Osteocyte (in vitro differentiated cells): ENCODE measurements at regions not wholly inside any gene's neighbourhood (a gene's known extent, or its start where the extent isn't known, plus 50 kb on each side); places are given as distances from the start of the nearest gene placed in this dataset.
"Not testable (repeated sequence)": the region's sequence is repeated elsewhere in the genome, so short reads cannot be mapped to it uniquely, and the experiment has no call there.

Source experiments
- DNase-seq: peaks from one replicate; pipeline ENCODE4 v3.0.0; 2021; ENCODE audit warnings: mixed read lengths; ENCODE audit not compliant: unreplicated experiment; ENCODE audit errors: extremely low spot score
- H3K27ac Mint-ChIP-seq: one replicate; pipeline ENCODE4 v1.8.0; 2021; ENCODE audit warnings: mild to moderate bottlenecking, mixed read lengths; ENCODE audit not compliant: unreplicated experiment
- H3K27me3 Mint-ChIP-seq: one replicate; pipeline ENCODE4 v1.8.0; 2021; ENCODE audit warnings: mixed read lengths; ENCODE audit not compliant: unreplicated experiment
- H3K36me3 Mint-ChIP-seq: one replicate; pipeline ENCODE4 v1.8.0; 2021; ENCODE audit warnings: mixed read lengths; ENCODE audit not compliant: unreplicated experiment
- H3K4me1 Mint-ChIP-seq: one replicate; pipeline ENCODE4 v1.8.0; 2021; ENCODE audit warnings: mixed read lengths; ENCODE audit not compliant: unreplicated experiment
- H3K4me3 Mint-ChIP-seq: one replicate; pipeline ENCODE4 v1.8.0; 2021; ENCODE audit warnings: mild to moderate bottlenecking, moderate library complexity, mixed read lengths; ENCODE audit not compliant: unreplicated experiment
- H3K9me3 Mint-ChIP-seq: one replicate; pipeline ENCODE4 v1.8.0; 2021; ENCODE audit warnings: mixed read lengths; ENCODE audit not compliant: unreplicated experiment
- TF ChIP-seq, protein P1 (sequence below): fragments of 200-600 bp; sonication (generic); IDR thresholded peaks from 2 replicates; pipeline ENCODE4 v1.5.0; 2021; ENCODE audit warnings: antibody characterized with exemption, mild to moderate bottlenecking, moderate library complexity

DNA sequence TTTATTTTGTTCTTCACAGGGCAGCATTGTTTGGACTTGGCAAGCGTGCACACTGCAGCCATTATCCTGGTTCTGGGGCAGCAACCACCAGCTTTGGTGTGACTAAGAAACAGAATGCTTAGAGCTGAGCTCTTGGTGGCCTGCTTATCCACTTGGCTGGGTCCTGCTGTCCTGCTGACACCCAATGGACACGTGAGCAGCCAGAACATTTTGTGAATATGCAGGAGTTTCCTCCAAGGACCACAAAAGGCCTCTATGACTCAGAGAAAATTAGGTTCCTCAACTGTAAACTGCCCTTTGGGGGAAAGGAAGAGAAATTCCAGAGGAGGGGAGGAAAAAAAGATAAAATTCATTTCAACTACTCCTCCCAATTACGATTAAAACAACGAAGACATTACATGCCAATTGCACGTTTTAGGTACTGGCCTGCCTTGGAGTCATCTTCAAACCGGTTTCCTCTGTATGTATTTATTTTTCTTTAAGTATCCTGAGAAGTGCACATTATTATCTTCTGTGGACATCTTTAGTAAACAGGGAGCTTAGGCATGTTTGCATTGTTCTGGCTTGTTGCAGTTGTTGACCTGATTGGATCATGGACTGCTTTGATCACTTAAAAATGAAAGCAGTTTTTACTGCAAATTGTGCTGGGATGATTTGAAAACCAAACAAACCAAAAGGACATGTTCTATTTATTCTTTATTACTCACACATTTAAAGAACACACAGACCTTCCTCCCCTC, 82.3 kb upstream of the TLE4 start:
- H3K36me3 Mint-ChIP-seq = peaks cover 2% of the 10 kb centered on the region
- peaks cover 12% of the 10 kb centered on the region for H3K9me3 Mint-ChIP-seq
- TF ChIP-seq, protein P1, sequence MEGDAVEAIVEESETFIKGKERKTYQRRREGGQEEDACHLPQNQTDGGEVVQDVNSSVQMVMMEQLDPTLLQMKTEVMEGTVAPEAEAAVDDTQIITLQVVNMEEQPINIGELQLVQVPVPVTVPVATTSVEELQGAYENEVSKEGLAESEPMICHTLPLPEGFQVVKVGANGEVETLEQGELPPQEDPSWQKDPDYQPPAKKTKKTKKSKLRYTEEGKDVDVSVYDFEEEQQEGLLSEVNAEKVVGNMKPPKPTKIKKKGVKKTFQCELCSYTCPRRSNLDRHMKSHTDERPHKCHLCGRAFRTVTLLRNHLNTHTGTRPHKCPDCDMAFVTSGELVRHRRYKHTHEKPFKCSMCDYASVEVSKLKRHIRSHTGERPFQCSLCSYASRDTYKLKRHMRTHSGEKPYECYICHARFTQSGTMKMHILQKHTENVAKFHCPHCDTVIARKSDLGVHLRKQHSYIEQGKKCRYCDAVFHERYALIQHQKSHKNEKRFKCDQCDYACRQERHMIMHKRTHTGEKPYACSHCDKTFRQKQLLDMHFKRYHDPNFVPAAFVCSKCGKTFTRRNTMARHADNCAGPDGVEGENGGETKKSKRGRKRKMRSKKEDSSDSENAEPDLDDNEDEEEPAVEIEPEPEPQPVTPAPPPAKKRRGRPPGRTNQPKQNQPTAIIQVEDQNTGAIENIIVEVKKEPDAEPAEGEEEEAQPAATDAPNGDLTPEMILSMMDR = no peak
- peaks cover 39% of the 10 kb centered on the region for H3K4me1 Mint-ChIP-seq
- H3K4me3 Mint-ChIP-seq = peak overlapping the region; percentile 53
- DNase-seq = no peak
- H3K27me3 Mint-ChIP-seq = no peaks in the 10 kb centered on the region
- peak overlapping the region; percentile 92 for H3K27ac Mint-ChIP-seq

DNA sequence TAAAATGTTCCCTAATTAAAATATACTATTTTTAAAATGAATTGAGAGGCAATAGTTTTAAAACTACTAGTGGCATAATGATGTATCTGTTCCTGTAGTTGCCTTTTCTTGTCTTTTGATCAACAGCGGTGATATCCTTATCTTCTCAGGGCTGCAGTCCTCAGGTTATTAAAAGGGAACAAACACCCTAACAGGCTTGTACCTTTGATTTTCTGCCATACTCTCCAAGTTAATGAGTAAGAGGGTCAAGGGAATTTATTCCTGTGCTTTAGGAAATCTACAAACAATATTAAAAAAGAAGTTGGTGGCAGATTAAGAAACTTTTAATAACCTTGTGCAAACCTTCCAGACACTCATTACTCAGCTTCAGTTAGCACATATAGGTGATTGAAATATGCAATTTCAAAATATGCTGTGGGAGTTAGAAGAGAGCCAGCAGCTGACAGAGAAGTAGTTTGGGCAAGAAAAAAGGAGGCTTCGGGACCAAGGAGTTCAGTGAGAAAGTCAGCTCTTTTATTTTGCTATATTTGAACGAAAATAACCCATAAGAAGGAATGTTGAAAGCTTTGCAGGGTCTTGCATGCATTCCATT, 81.0 kb upstream of the TLE4 start:
- Mint-ChIP-seq H3K27ac (no peak overlapping the region), H3K9me3 (peaks cover 12% of the 10 kb centered on the region), H3K36me3 (peaks cover 2% of the 10 kb centered on the region), H3K27me3 (no peaks in the 10 kb centered on the region), H3K4me3 (no peak overlapping the region), H3K4me1 (peaks cover 39% of the 10 kb centered on the region)
- TF ChIP-seq, protein P1 = no peak
- no peak for DNase-seq

DNA sequence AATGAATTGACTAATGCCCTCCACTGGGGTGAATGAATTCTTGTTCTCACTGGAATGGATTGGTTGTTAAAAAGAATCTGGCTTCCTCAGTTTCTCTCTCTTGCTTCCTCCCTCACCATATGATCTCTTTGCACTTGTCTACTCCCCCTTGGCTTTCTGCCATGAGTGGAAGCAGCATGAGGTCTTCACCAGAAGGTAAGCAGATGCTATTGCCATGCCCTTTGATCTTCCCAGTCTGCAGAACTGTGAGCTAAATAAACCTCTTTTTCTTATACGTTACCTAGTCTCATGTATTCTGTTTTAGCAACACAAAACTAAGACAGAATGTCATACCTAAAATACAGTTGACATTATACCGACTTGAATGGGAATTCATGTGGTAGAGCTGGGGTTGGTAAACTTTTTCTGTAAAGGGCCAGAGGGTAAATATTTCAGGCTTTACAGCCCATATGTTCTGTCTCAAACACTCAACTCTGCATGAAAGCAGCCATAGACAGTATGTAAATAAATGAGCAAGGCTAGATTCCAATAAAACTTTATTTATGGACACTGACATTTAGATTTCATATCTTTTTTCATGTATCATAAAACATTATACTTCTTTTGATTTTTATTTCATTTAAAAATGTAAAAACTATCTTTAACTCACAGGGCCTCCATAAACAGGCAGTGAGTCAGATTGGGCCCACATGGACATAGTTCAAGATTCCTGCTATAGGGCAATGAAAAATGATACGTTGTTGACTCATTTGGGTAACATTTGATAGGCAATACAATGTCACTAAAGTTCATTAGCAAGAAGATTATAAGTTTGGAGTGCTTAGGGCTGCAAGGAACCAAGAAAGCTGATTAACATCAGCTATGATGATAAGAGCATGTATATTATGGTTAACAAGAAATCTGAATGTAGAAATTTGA, 79.4 kb upstream of the TLE4 start:
- peaks cover 36% of the 10 kb centered on the region for H3K4me1 Mint-ChIP-seq
- peaks cover 2% of the 10 kb centered on the region for H3K36me3 Mint-ChIP-seq
- H3K4me3 Mint-ChIP-seq = no peak overlapping the region
- DNase-seq = no peak
- peaks cover 12% of the 10 kb centered on the region for H3K9me3 Mint-ChIP-seq
- no peaks in the 10 kb centered on the region for H3K27me3 Mint-ChIP-seq
- no peak overlapping the region for H3K27ac Mint-ChIP-seq
- TF ChIP-seq, protein P1 = no peak

DNA sequence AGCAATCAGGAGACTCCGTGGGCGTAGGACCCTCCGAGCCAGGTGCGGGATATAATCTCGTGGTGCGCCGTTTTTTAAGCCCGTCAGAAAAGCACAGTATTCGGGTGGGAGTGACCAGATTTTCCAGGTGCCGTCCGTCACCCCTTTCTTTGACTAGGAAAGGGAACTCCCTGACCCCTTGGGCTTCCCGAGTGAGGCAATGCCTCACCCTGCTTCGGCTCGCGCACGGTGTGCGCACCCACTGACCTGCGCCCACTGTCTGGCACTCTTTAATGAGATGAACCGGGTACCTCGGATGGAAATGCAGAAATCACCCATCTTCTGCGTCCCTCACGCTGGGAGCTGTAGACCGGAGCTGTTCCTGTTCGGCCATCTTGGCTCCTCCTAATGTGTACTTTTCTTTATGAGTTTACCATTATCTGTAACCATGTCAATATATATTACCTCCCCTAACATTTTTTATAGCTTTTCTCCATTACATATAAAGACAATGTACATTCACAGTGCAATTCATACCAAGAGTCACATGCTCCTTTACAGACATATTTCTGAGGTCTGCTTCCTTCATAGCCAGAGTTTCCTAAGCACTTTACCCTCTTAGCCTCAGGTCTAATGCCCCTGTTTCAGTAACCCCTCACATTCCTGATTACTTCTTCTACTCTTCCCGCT, 71.4 kb upstream of the TLE4 start:
- not testable (repeated sequence) for H3K4me1 Mint-ChIP-seq, H3K4me3 Mint-ChIP-seq, DNase-seq, H3K27me3 Mint-ChIP-seq, H3K36me3 Mint-ChIP-seq, H3K9me3 Mint-ChIP-seq, H3K27ac Mint-ChIP-seq

DNA sequence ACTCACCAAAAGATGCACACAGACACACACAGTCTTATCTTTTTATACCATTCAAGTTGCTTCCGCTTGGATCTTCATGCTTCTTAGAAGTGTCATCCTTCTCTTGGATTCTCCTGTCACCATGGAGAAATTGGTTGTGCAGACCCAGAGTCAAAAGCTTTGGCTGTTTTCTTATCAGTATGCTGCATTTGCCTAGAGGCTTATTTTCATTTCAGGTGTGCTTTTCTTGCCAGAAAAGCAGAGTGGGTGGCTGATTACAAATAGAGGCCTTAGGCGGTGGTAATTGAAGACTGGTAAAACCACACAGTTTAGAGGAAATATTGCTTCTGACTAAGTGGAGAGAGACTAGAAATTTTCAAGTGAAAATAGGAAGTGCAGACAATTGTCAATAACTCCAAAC, 70.2 kb upstream of the TLE4 start:
- DNase-seq = no peak
- Mint-ChIP-seq H3K4me1 (no peaks in the 10 kb centered on the region), H3K4me3 (no peak overlapping the region), H3K9me3 (peaks cover 4% of the 10 kb centered on the region), H3K27me3 (no peaks in the 10 kb centered on the region), H3K36me3 (no peaks in the 10 kb centered on the region), H3K27ac (no peak overlapping the region)
- TF ChIP-seq, protein P1 = no peak
